Trophoblast cell (in vitro differentiated cells and primary cell): ENCODE measurements at regions not wholly inside any gene's neighbourhood (a gene's known extent, or its start where the extent isn't known, plus 50 kb on each side); places are given as distances from the start of the nearest gene placed in this dataset.

Source experiments
- DNase-seq, 2 donors: peaks; one replicate each; pipeline ENCODE4 v3.0.0-alpha.2; 2016
- H2AFZ ChIP-seq: 2 replicates; pipeline ENCODE4 v1.6.1; 2013; ENCODE audit warnings: low read length, moderate library complexity, mild to moderate bottlenecking; ENCODE audit not compliant: insufficient read depth, poor library complexity
- H2AK5ac ChIP-seq: 2 replicates; pipeline ENCODE4 v1.6.1; 2013; ENCODE audit warnings: mild to moderate bottlenecking, low read length
- H2BK120ac ChIP-seq: 2 replicates; pipeline ENCODE4 v1.6.1; 2013; ENCODE audit warnings: low read length, mild to moderate bottlenecking, moderate library complexity; ENCODE audit not compliant: insufficient read depth, poor library complexity
- H2BK12ac ChIP-seq: 2 replicates; pipeline ENCODE4 v1.6.1; 2013; ENCODE audit warnings: mild to moderate bottlenecking, low read length, moderate library complexity
- H2BK5ac ChIP-seq: 2 replicates; pipeline ENCODE4 v1.6.1; 2013; ENCODE audit warnings: low read length, low read depth, moderate library complexity, mild to moderate bottlenecking; ENCODE audit not compliant: poor library complexity
- H3K14ac ChIP-seq: 2 replicates; pipeline ENCODE4 v1.6.1; 2013; ENCODE audit warnings: mild to moderate bottlenecking, low read length
- H3K18ac ChIP-seq: 2 replicates; pipeline ENCODE4 v1.6.1; 2013; ENCODE audit warnings: mild to moderate bottlenecking, low read length
- H3K23ac ChIP-seq: 2 replicates; pipeline ENCODE4 v1.6.1; 2013; ENCODE audit warnings: low read length
- H3K27ac ChIP-seq: 2 replicates; pipeline ENCODE4 v1.5.1; 2013; ENCODE audit warnings: low read depth, mild to moderate bottlenecking, inconsistent platforms, low read length, moderate library complexity
- H3K27me3 ChIP-seq: 2 replicates; pipeline ENCODE4 v1.6.1; 2013; ENCODE audit warnings: inconsistent platforms, mild to moderate bottlenecking, low read length, moderate library complexity; ENCODE audit not compliant: insufficient read depth
- H3K36me3 ChIP-seq, 2 experiments: 1 replicate in 1 of 2; 2 replicates in 1 of 2; pipeline ENCODE4 v1.6.1; 2013; ENCODE audit warnings: low read length in 2 of 2, mild to moderate bottlenecking in 2 of 2, moderate library complexity in 1 of 2; ENCODE audit not compliant: insufficient read depth in 2 of 2, control insufficient read depth in 1 of 2
- H3K4ac ChIP-seq: 2 replicates; pipeline ENCODE4 v1.6.1; 2013; ENCODE audit warnings: low read depth, mild to moderate bottlenecking, low read length, moderate library complexity
- H3K4me1 ChIP-seq, 2 experiments: 1 replicate in 1 of 2; 2 replicates in 1 of 2; pipeline ENCODE4 v1.6.1; 2013; ENCODE audit warnings: low read length in 2 of 2, mild to moderate bottlenecking in 2 of 2, moderate library complexity in 1 of 2; ENCODE audit not compliant: insufficient read depth in 2 of 2, control insufficient read depth in 1 of 2
- H3K4me2 ChIP-seq: 2 replicates; pipeline ENCODE4 v1.6.1; 2013; ENCODE audit warnings: inconsistent platforms, mild to moderate bottlenecking, low read length, moderate library complexity
- H3K4me3 ChIP-seq: 2 replicates; pipeline ENCODE4 v1.5.1; 2013; ENCODE audit warnings: mild to moderate bottlenecking, low read depth, low read length, inconsistent platforms
- H3K79me1 ChIP-seq: one replicate; pipeline ENCODE4 v1.6.1; 2013; ENCODE audit warnings: low read length
- H3K79me2 ChIP-seq: 2 replicates; pipeline ENCODE4 v1.6.1; 2013; ENCODE audit warnings: low read length, mild to moderate bottlenecking; ENCODE audit not compliant: control insufficient read depth, insufficient read depth, poor library complexity
- H3K9ac ChIP-seq: 2 replicates; pipeline ENCODE4 v1.6.1; 2013; ENCODE audit warnings: mild to moderate bottlenecking, low read length
- H3K9me3 ChIP-seq: 2 replicates; pipeline ENCODE4 v1.6.1; 2013; ENCODE audit warnings: low read depth, mild to moderate bottlenecking, control low read depth, inconsistent platforms, low read length; ENCODE audit not compliant: insufficient read depth
- H4K12ac ChIP-seq: 2 replicates; pipeline ENCODE4 v1.6.1; 2013; ENCODE audit warnings: low read depth, mild to moderate bottlenecking, low read length, moderate library complexity
- H4K8ac ChIP-seq: 2 replicates; pipeline ENCODE4 v1.6.1; 2013; ENCODE audit warnings: low read depth, mild to moderate bottlenecking, low read length, moderate library complexity
- H4K91ac ChIP-seq: one replicate; pipeline ENCODE4 v1.6.1; 2013; ENCODE audit warnings: low read depth, mild to moderate bottlenecking, low read length, moderate library complexity
- WGBS: extraction: QIAGEN DNeasy Blood & Tissue Kit; methylation state at CpG from one replicate; pipeline ENCODE4 v1.1.7; 2013; ENCODE audit warnings: missing lambda C conversion rate; ENCODE audit not compliant: insufficient read length, insufficient coverage; ENCODE audit errors: extremely low coverage; 5-methylcytosine and 5-hydroxymethylcytosine counted together

DNA sequence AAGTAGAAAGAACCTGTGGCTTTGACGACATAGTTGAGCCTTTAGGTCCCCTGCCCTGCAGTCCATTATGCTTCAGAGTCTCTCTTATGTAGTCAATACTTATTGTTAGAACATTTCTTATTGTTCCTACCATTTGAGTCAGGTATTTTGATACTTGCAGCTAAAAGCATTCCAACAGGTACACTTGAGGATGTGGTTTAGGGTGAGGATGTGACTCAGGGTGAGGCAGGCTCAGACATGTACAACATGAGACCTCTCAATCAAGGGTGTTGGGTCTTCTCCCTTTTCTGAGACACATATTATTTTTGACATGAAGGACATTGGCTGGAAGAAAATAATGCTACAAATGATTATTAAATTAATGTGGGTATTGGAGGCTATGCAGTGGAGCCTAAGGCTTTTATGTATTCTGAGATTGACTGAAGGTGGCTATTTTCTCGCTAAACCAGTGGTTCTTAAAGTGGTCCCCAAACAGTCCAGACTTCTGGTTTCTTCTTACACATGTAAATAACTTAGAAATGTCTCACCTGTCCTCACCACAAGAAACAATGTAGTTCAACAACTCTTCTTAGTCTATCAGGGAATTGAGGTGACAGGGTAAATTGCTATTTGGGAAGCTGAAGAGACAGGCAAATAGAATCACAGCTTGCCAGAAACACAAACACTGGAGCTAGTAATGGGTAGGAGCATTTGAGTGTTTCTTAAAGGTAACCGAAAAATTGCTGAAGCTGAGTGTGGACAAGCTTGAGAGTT, 135.5 kb upstream of the ZPLD1 start:
- H3K27ac ChIP-seq: no peak overlapping the region
- H3K9me3 ChIP-seq: no peaks in the 10 kb centered on the region
- no peak overlapping the region for H2BK120ac ChIP-seq
- no CpG with 5 or more reads among the region's 3 CpGs for WGBS
- no peak overlapping the region for H3K18ac ChIP-seq
- no peaks in the 10 kb centered on the region for H3K36me3 ChIP-seq
- no peak overlapping the region for H3K4me3 ChIP-seq
- no peak overlapping the region for H2BK12ac ChIP-seq
- H3K79me1 ChIP-seq: peaks cover 2% of the 10 kb centered on the region
- H3K9ac ChIP-seq: no peak overlapping the region
- DNase-seq: no peak
- no peak overlapping the region for H3K4ac ChIP-seq
- no peak overlapping the region for H3K4me2 ChIP-seq
- H2AFZ ChIP-seq: no peak overlapping the region
- H3K79me2 ChIP-seq: no peaks in the 10 kb centered on the region
- H4K91ac ChIP-seq: no peak overlapping the region
- no peaks in the 10 kb centered on the region for H3K27me3 ChIP-seq
- peaks cover 0 to 2% of the 10 kb centered on the region in 2 experiments for H3K4me1 ChIP-seq
- H3K14ac ChIP-seq: no peak overlapping the region
- no peak overlapping the region for H2BK5ac ChIP-seq
- no peak overlapping the region for H2AK5ac ChIP-seq
- H4K8ac ChIP-seq: no peak overlapping the region
- H3K23ac ChIP-seq: no peak overlapping the region
- H4K12ac ChIP-seq: no peak overlapping the region

DNA sequence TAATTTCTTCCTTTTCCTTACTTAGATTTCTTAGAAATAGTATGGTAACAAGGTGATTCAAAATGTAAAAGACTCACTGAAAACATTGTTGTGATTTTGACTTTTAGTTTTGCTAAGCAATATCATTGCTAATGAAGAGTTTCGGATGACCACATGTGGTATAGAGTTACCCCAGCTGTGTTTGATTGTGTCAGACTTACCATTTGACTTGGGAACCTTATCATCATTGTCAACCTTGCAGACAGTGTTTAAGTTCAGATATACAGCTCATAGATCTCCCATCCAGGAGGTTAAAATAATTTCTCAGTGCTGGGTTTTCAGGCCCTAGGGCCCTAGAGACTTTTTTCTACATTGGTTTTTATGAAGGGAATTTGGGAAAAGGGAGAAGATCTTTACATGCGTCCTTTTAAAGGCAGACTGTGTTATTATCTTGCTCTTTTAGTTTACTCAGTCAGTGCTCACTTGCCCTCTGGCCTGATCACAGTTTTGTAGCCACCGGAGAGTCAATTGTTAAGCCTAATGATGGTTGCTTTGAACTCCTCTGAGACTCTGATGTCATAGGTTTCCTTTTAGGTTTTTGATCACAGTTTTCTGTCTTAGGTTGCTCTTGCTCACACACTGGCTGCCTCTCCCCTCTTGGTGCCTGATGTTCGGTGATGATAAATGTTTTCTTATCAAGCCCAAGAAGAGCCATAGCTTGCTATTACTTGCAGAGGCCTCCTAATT, 133.5 kb upstream of the ZPLD1 start:
- no peak overlapping the region for H2BK12ac ChIP-seq

DNA sequence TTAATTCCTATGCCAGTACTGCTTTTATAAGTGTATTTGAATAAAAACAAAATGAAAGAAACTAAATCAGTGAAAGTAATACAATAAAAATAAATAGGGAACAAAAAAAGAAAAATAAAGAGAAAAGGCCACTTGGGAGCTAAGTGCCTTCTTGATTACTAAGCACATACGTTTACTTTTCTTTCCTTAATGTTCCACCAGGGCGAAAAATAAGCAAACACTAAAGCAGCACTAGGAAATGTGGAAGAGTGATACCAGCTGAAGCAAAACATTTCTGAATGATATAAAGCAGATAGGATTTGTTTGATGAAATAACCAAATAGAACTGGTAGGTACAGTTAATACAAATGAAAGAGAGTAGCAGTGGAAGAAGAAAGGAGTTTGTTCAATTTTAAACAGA, 132.8 kb upstream of the ZPLD1 start:
- Histone ChIP-seq H3K9ac (no peak overlapping the region), H3K27ac (no peak overlapping the region), H4K8ac (no peak overlapping the region), H3K14ac (no peak overlapping the region), H3K79me1 (peaks cover 2% of the 10 kb centered on the region), H3K79me2 (no peaks in the 10 kb centered on the region), H3K4me2 (no peak overlapping the region), H2AFZ (no peak overlapping the region), H3K23ac (no peak overlapping the region), H3K36me3 (no peaks in the 10 kb centered on the region), H4K91ac (no peak overlapping the region), H3K18ac (no peak overlapping the region), H3K4me1 (peaks cover 0 to 2% of the 10 kb centered on the region in 2 experiments), H2BK120ac (no peak overlapping the region), H3K9me3 (no peaks in the 10 kb centered on the region), H2BK5ac (no peak overlapping the region), H3K4ac (no peak overlapping the region), H2AK5ac (no peak overlapping the region), H3K4me3 (no peak overlapping the region), H4K12ac (no peak overlapping the region), H2BK12ac (no peak overlapping the region), H3K27me3 (no peaks in the 10 kb centered on the region)
- no peak for DNase-seq
- no CpG with 5 or more reads among the region's 2 CpGs for WGBS

More for the DNA sequence above, 133.5 kb upstream of the ZPLD1 start:
- no peak overlapping the region for H2BK120ac ChIP-seq
- no peak overlapping the region for H2BK5ac ChIP-seq
- peaks cover 0 to 2% of the 10 kb centered on the region in 2 experiments for H3K4me1 ChIP-seq
- H3K79me2 ChIP-seq: no peaks in the 10 kb centered on the region
- WGBS: no CpG with 5 or more reads among the region's 4 CpGs
- no peaks in the 10 kb centered on the region for H3K9me3 ChIP-seq
- H3K23ac ChIP-seq: no peak overlapping the region
- H3K79me1 ChIP-seq: peaks cover 2% of the 10 kb centered on the region
- no peak overlapping the region for H2AFZ ChIP-seq
- H2AK5ac ChIP-seq: no peak overlapping the region
- H3K18ac ChIP-seq: no peak overlapping the region
- no peak for DNase-seq
- H3K4ac ChIP-seq: no peak overlapping the region
- H3K36me3 ChIP-seq: no peaks in the 10 kb centered on the region
- no peak overlapping the region for H3K9ac ChIP-seq
- H4K91ac ChIP-seq: no peak overlapping the region
- H3K27me3 ChIP-seq: no peaks in the 10 kb centered on the region
- H3K14ac ChIP-seq: no peak overlapping the region
- H3K4me2 ChIP-seq: no peak overlapping the region
- H4K12ac ChIP-seq: no peak overlapping the region
- H4K8ac ChIP-seq: no peak overlapping the region
- H3K27ac ChIP-seq: no peak overlapping the region
- no peak overlapping the region for H3K4me3 ChIP-seq

DNA sequence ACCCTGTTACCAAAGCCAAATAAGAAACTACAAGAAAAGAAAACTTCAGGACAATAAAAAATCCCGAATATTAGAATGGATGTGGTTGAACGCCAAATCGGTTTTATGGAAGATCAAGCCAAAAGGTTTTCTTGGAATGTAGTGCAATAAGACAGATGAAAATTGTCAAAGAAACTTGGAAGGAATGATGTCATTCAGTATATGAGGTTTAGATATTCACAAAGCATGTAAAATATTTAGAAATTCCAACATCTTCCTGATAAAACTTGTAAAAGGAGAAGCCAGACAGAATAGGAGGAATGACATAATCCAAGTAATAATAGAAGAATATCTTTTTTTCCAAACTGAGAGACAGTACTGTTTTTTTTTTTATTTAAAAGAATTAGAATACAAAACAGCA, 130.3 kb upstream of the ZPLD1 start:
- Histone ChIP-seq H4K12ac (no peak overlapping the region), H2BK5ac (no peak overlapping the region), H3K27me3 (no peaks in the 10 kb centered on the region), H3K36me3 (no peaks in the 10 kb centered on the region), H3K27ac (no peak overlapping the region), H3K79me1 (peaks cover 2% of the 10 kb centered on the region), H3K9me3 (no peaks in the 10 kb centered on the region), H4K91ac (no peak overlapping the region), H2BK120ac (no peak overlapping the region), H3K4me3 (no peak overlapping the region), H3K9ac (no peak overlapping the region), H2AFZ (no peak overlapping the region), H3K18ac (no peak overlapping the region), H3K4me2 (no peak overlapping the region), H4K8ac (no peak overlapping the region), H3K79me2 (no peaks in the 10 kb centered on the region), H3K14ac (no peak overlapping the region), H3K23ac (no peak overlapping the region), H2BK12ac (no peak overlapping the region), H3K4me1 (no peaks in the 10 kb centered on the region), H2AK5ac (no peak overlapping the region), H3K4ac (no peak overlapping the region)
- WGBS: no CpG with 5 or more reads among the region's 3 CpGs
- DNase-seq: peak in 1 of 2 donors; percentile 4
